Globus pallidus (tissue), 1 donor: ENCODE measurements at regions not wholly inside any gene's neighbourhood (a gene's known extent, or its start where the extent isn't known, plus 50 kb on each side); places are given as distances from the start of the nearest gene placed in this dataset.
A peak's percentile ranks its signal among the peaks of the same experiment; 100 is the strongest.
"Not testable (repeated sequence)": the region's sequence is repeated elsewhere in the genome, so short reads cannot be mapped to it uniquely, and the experiment has no call there.

ENCODE experiments used
- DNase-seq: peaks from one replicate; pipeline ENCODE4 v3.0.0-alpha.2; 2015; ENCODE audit warnings: low spot score

DNA sequence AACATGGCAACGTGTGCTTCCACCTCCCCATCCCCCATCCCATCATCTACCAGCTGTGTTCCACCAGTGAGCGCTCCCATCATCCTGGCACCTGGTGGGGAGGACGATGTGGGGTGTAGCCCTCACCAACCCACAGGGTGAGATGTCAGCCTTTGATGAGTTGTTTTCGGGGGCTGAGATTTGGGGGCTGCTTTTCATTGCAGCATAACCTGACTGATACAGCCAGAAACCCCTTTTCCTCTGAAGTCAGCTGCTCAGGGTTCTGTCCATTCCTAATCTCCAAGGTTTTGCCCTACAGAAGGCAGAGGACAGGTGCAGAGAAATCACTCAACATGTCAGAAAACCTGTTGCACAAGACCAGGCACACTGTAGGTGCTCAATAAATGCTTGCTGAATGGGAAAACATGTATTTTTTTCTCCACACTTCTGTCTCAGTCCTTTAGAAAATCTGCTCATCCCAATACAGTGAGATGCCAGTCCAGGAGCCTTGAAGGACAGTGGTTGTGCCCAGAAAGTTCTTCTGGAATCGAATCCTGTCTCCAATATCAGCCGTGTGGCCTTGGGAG, 239.8 kb downstream of the RBM19 start:
- no peak for DNase-seq

DNA sequence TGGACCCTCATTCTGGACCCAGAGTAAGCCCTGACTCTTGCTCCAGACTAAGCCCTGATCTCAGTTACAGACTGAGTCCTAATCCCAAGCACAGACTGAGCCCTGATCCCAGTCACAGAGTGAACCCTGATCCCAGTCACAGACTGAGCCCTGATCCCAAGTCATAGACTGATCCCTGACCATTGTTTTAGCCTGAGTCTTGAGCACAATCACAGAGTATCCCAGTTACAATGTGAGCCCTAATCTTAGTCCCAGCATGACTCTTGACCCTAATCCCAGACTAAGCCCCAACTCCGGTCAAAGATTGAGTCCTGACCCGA, 240.6 kb downstream of the RBM19 start:
- DNase-seq, result no peak

DNA sequence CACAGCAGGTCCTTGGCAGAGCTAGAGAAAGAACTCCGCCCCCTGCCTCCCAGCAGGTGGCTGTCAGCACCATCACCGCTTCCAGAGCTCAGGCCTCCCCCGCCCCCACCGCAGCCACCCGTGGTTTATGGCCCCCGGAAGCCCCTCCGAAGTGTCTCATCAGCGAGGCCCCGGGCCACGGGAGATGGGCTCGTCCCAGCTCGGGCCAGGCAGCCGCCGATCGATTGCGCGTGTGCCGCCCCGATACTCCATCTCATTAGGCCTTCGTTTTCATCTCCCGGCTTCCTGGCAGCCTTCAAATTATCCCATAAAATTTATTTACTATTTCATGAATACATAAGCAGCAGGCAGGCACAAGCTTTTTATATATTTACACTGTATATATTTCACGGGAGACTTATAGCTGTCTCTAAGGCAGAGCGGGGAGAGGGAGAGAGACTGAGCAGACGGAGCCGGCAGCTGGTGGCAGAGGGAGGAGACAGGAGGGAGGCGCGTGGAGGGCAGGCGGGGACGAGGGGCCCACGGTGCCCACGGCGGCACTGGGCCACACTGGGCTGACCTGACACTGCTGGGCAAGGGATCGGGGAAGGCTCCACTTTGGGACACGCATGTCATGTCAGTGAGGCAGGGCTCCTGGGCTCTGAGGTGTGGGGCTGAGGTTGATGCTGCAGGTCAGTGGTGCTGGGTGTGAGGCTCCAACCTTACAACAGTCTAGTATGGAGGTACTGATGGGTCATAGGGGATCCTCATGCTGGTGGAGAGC, 241.2 kb downstream of the RBM19 start:
- no peak for DNase-seq

DNA sequence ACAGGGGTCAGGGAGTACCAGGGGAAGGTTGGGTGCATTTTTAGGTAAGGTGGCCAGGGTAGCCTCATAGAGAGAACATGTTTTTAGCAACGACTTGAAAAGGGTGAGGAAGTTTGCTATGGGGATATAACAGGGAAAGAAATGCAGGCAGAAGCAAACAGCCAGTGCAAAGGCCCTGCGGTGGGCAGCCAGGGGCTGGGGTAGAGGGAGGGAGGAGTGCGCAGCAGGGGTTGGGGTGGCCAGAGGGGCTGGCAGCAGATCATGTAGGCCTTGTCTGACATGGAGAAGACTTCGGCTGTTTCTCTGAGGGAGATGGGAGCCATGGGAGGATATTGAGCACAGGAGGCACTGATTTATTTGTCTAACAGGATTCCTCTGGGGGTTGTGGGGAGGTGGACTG, 242.5 kb downstream of the RBM19 start:
- DNase-seq, result no peak

DNA sequence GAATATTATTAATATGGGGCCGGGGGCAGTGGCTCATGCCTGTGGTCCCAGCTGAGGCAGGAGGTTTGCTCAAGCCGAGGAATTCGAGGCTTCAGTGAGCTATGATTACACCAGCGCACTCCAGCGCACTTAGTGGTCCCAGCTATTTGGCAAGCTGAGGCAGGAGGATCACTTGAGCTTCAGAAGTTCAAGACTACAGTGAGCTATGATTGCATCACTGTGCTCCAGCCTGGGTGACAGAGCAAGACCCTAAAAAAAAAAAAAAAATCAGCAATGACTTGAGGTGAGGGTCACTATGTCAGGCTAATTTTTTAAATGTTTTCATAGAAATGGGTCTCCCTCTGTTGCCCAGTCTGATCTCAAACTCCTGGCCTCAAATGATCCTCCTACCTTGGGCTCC, 243.4 kb downstream of the RBM19 start:
- no peak for DNase-seq

DNA sequence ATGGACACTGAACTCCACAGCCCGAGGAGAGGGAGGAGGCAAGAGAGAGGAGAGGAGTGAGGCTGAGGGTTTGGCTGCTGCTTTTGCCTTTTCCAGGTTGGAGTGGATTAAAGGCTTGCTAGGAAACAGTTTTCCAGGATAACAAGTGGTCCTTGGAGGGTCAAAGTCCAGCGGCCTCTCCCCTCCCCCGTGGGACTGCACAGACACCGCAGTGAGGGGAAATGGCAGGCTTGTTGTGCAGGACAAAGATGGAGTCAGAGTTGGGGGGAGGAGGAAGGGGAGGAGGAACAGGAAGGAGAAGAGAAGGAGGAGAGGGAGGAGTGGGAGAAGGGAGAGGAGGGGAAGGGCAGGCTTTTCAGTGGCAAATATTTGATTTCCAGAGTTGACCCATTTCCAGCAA, 245.5 kb downstream of the RBM19 start:
- no peak for DNase-seq

DNA sequence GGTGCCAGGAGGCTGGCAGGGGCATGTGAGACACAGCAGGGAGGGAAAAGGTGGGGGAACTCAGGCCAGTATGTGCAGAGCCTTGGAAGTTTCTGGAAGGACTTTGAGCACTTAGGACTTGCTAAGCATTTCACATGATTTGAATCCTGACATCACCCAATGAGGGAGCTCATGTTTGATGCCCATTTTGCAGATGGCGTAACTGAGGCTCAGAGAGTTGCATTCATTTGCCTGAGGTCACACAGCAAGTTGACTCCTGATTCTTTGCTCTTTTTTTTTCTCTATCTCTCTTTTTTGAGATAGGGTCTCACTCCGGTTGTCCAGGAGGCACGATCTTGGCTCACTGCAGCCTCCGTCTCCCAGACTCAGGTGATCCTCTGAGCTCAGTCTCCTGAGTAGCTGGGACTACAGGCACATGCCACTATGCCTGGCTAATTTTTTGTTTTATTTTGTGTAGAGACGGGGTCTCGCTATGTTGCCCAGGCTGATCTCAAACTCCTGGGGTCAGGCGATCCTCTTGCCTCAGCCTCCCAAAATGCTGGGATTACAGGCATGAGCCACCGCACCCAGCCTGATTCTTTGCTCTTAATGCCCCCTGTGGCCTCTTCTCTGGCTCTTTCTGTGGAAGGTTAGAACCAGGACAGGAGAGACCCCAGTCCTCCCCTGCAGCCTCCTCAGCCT, 246.1 kb downstream of the RBM19 start:
- no peak for DNase-seq

DNA sequence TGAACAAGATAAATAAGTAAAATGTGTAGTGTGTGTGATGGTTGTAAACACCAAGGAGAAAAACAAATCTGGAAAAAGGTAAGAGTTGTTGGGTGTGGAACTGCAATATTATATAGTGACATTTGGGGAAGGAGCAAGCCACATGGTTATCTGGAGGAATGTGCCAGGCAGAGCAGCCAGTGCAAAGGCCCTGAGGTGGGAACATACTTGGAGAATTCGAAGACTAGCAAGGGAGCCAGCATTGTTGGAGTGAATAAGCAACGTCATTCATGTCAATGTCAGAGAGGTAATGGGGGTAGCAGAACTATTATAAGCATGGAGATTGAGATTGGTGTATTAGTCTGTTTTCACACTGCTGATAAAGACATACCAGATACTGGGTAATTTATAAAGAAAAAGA, 241.5 kb upstream of the LHX5 start:
- no peak for DNase-seq

DNA sequence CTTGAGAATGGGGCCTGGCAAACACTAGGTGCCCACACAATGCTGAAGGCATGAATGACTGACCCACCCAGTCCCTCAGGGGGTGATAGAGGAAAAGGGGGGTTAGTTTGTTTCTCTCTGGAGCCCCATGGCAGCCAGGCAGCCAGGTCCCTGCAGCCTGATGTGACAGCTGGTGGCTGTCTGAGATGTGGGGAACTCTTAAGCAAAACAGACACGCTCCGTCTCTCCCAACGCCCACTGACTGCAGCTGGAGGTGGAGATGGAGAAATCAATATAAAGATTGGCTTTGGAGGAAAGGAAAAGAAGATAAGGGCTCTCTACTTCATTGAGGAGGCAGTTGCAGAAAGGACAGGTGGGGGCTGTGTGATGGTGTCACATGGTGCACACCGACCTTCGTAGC, 240.8 kb upstream of the LHX5 start:
- DNase-seq, result no peak

DNA sequence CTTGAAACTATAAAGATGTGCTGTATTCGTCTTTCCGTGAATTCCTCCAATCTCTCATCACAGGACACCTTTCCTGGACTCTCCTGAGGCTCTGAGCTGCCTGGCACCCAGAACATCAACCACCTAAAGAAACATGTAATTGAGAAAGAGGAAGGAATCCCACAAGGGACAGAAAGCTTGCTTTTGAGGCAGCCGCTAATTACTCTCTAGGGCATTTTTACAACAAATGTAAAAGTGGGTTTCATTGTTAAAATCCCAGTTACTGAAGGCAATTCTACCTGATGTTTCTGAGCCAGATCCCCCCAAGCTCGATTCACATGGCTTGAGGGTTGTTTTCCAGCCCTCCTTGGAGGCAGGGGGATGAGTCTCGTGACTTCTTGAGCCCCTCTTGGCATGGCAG, 238.5 kb upstream of the LHX5 start:
- no peak for DNase-seq

DNA sequence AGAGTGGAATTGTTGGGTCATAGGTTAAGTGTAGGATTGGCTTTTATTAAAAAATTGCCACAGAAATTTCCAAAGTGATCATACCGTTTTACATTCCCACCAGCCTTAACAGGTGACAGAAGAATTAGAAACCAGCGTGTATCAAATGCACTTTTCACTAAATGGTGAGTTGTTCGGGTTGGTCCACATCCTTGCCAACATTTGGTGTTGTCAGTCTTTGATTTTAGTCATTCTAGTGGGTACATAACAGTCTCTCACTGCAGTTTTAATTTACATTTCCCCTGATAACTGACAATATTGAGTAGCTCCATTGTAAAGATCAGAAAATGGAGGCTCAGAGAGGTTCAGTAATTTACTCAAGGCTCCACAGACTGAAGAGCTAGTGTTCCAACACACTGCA, 237.8 kb upstream of the LHX5 start:
- no peak for DNase-seq

DNA sequence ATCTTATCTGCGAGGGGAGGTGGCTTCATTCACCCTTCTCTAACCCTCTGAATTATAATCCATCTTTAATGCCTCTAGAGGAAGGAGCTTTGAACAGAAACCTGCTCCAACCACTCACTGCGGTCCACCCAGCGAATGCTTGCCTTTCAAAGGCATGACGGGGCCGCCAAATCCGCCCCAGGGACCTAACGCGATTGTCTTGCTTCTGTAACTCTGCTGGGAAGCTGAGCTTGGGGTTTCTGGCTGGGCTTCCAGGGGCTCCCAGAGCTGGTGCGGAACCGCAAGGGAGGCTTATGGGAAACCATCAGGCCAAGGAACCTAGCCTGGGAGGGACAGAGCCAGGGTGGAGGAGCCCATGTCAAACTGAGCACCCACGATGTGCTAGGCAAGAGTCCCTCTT, 231.2 kb upstream of the LHX5 start:
- no peak for DNase-seq

DNA sequence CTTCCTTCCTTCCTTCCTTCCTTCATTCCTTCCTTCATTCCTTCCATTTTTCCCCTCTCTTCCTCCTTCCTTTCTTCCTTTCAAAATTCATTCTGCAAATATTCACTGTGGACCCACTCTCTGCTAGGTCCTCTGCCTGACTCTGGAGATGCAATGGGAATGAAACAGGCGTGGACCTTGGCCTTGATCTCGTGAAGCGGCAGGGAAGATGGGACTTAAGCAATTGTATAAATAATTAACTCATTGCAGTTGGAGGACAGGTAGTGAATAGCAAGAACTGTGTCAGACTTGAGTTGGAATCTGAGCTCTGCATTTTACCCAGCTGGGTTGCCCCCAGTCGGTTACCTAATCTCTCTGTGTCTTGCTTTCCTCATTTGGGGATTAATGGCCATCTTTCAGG, 230.6 kb upstream of the LHX5 start:
- DNase-seq, result no peak

DNA sequence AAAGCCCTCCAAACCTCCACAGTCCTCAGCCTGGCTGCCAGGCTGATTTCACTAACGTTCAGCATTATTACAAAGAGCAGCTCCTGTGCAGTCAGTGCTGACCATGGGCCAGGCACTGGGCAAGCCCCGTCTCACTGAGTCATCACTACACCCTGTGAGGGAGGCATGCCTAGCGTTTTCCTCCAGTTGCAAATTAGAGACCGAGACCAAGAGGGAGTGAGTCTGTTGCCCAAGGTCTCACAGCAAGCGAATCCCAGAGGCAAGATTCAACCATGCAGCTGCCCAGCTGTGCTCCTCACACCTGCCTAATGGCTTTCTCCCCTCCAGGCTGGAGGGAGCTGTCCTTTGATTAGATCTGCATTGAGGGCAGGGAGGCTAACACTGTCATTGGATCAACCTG, 229.3 kb upstream of the LHX5 start:
- DNase-seq, result no peak

DNA sequence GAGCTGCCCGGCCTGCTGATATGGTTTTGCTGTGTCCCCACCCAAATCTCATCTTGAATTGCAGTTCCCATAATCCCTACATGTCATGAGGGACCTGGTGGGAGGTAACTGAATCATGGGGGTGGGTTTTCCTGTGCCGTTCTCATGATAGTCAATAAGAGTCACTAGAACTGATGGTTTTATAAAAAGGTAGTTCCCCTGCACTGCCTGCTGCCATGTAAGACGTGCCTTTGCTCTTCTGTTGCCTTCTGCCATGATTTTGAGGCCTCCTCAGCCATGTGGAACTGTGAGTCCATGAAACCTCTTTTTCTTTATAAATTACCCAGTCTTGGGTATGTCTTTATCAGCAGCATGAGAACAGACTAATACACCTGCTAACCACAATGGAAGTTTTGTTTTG, 228.3 kb upstream of the LHX5 start:
- DNase-seq, result not testable (repeated sequence)

DNA sequence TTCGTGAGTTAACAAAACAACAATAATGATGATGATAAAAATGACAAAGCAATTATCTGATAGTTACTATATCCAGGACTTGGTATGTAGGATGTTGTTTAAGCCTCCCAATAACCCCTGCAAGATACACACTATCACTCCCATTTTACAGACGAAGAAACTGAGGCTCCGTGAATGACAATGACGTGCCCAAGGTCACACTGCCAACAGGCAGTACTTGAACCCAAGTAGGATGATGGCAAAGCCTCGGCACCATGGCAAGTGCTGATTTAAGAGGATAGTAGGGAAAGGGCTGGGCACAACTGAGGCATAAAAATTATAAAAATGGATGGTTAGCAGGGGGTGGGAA, 226.8 kb upstream of the LHX5 start:
- DNase-seq, result no peak

DNA sequence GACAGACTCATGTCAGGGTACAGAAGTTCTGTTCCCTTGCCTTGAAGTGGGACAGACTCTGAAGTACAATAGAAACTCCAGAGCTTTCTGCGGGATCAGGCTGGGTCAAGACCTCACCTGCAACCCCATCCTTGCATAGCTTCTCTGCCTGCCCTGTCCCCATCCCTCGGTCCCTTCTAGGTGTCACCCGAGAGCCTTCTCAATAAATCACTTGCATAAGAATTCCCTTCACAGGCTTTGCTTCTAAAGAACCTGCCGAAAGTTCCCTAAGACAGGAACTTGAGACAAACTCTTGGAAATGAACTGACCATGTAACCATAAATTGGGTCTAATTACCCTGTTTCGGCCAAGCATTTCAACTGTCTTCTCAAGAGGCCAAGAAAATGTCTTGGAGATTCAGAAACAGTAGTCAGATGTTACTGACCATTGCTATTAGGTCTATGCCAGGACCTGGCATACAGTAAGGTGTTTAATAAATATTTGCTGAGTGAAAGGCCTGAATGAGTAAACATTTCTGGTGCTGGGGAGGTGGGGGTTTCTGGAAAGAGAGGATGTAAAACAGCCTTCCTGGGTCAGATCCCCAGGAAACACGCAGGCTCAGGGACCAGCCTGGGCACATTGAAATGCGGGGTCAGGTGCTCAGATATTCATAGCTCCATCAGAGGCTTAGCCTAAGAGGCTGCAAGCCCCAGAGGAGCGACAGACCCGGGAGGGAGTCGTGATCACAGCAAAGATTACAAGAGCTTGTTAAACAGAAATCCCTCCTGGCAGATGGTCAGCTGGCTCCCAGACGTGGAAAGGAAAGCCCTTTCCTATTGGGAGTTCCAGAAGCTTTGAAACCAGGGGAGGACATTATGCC, 226.2 kb upstream of the LHX5 start:
- no peak for DNase-seq

DNA sequence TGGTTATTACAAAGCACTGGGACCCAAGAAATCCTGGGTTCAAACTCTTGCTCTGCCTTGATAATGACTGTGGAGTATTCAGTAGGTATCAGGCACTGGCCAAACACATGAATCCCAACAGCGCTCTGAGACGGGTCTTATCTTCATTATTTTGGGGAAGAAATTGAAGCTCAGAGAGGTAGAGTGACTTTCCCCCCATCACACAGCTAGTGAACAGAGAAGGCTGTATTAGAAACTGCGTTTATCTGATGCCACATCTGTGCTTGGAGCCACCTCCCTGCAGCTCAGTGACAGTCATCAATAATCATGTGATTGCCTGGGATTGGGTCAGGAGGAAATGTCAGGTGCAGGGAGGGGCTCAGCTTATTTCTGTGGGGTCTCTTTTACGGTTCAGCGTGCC, 225.4 kb upstream of the LHX5 start:
- DNase-seq, result no peak

DNA sequence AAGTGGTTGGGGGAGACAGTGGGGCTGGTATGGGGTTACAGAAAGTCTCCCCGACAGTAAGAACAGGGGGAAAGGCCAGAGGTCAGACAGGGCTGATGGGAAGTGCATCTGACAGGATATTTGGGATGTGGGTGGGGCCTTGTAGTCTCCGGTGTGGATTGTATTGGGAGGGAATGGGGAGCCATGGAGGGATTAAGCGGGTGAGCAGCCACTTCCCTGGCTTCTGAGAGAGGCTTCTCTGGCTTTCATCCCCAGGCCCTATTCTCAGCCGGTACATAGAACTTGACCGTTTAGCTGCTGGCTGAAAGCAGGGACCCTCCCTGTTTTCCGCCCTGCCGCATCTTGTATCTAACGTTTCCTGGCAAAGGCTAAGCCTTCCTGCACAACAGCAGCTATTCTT, 222.0 kb upstream of the LHX5 start:
- DNase-seq, result no peak

DNA sequence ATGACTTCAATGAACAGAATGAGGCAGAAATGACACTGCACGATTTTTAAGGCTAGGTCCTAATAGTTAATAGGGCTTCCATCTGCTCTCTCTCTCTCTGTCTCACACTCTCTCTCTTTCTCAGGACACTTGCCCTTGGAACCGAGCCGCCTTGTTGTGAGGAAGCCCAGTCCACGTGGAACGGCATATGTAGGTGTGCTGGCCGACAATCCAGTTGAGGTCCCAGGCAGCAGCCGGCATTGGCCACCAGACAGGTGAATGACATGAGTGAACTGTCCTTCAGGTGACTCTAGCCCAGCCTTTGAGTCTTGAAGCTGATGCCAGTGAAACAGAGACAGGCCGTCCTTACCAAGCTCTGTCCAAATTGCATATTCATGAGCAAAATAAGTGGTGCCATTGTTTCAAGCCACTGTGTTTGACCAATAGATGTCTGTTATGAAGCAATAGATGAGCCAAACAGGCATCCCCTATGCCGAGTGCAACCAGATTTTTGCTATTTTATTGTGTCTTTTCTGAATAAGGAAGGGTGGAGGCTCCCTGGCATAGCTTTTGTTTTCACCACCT, 217.5 kb upstream of the LHX5 start:
- DNase-seq, result peak; percentile 62

DNA sequence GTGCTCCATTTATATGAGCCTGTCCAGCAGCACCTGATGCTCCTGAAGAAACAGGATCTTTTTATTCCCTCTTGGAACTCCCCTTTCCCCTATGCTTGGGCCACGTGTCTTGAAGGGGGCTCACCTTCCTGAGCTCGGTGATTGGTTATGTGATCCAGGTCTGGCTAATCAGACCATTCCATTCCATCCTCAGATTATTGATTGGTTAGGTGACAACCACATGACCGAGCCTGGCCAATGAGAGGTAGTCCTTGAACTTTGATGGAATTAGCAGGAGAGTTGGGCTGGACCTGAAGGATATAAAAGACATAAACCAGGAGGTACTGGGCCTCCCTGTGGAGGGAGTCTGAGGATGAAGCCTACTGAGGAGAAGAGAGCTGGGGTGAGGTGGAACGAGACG, 216.6 kb upstream of the LHX5 start:
- no peak for DNase-seq

DNA sequence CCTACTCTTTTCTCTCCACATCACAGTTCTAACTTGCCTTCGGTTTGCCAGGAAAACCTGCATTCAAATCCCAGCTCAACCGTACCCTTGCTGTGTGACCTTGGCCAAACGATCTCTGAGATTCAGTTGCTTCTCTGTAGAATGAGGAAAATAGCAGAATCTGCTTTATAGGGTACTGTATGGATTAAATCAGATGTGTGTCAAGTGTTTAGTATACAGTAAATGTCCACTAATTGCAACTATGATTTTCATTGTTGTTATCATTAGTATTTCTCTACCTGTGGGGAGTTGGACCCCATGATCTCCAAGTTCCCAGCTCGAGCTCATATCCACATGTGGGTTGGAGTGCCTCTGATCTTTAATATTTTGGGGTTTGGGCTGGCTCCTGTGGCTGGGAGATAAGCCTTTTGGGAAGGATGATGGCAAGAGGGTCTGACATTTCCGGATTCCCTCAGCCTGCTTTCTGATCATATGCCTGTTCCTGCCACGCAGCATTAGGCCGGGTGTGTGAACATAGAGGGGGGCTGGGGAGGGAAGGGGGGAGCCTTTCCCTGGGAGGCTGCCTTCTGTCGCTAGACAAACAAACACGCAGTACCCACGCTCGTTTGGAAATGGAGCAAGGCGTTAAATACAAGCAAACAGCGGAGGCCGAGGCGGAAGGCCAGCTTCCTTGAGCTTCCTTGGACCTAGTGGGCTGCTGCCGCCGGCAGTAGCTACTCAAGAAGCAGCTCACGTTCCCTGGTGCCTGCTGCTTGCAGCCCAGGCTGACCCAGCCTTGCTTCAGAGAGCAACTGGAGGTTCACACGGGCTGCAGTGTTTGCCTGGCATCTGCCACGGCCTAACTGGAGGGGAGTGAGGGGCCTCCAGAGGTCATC, 213.5 kb upstream of the LHX5 start:
- DNase-seq, result peak; percentile 20
